Astrocyte (in vitro differentiated cells and primary cell): ENCODE measurements at regions not wholly inside any gene's neighbourhood (a gene's known extent, or its start where the extent isn't known, plus 50 kb on each side); places are given as distances from the start of the nearest gene placed in this dataset.

Experiments used
- DNase-seq: peaks from one replicate; pipeline ENCODE4 v3.0.0-alpha.2; 2010; ENCODE audit warnings: low read depth
- FAIRE-seq: peaks from 2 replicates; lab custom pipeline; 2011; peaks lifted over from hg19 to GRCh38; lab: Jason Lieb, UNC
- H2AFZ ChIP-seq: 2 replicates; pipeline ENCODE4 v1.6.0; 2012; ENCODE audit warnings: low read depth, low read length, inconsistent platforms
- H3K27ac ChIP-seq: 2 replicates; pipeline ENCODE4 v1.5.1; 2011; ENCODE audit warnings: low read depth, low read length, inconsistent platforms
- H3K27me3 ChIP-seq: 2 replicates; pipeline ENCODE4 v1.6.0; 2011; ENCODE audit warnings: low read length, inconsistent platforms; ENCODE audit not compliant: insufficient read depth
- H3K36me3 ChIP-seq: 2 replicates; pipeline ENCODE4 v1.5.1; 2011; ENCODE audit warnings: low read length, inconsistent platforms; ENCODE audit not compliant: insufficient read depth
- H3K4me1 ChIP-seq: 2 replicates; pipeline ENCODE4 v1.5.1; 2011; ENCODE audit warnings: low read length, inconsistent platforms; ENCODE audit not compliant: insufficient read depth
- H3K4me2 ChIP-seq: 2 replicates; pipeline ENCODE4 v1.6.0; 2012; ENCODE audit warnings: low read length, inconsistent platforms
- H3K4me3 ChIP-seq: 2 replicates; pipeline ENCODE4 v1.5.1; 2011; ENCODE audit warnings: low read depth, mild to moderate bottlenecking, low read length, inconsistent platforms; ENCODE audit not compliant: insufficient read depth
- H3K79me2 ChIP-seq: 2 replicates; pipeline ENCODE4 v1.6.0; 2012; ENCODE audit warnings: mild to moderate bottlenecking, low read length, inconsistent platforms; ENCODE audit not compliant: insufficient read depth
- H3K9ac ChIP-seq: 2 replicates; pipeline ENCODE4 v1.6.0; 2012; ENCODE audit warnings: mild to moderate bottlenecking, low read length, inconsistent platforms
- H3K9me3 ChIP-seq: 2 replicates; pipeline ENCODE4 v1.5.1; 2012; ENCODE audit warnings: low read depth, mild to moderate bottlenecking, low read length, inconsistent platforms; ENCODE audit not compliant: insufficient read depth
- H4K20me1 ChIP-seq: 2 replicates; pipeline ENCODE4 v1.6.0; 2012; ENCODE audit warnings: low read length, inconsistent platforms; ENCODE audit not compliant: insufficient read depth
- H3K27ac Mint-ChIP-seq: one replicate; pipeline ENCODE4 v1.8.0; 2021; ENCODE audit warnings: mild to moderate bottlenecking, mixed read lengths; ENCODE audit not compliant: unreplicated experiment
- H3K27me3 Mint-ChIP-seq: one replicate; pipeline ENCODE4 v1.8.0; 2021; ENCODE audit warnings: low read depth, mixed read lengths; ENCODE audit not compliant: unreplicated experiment
- H3K36me3 Mint-ChIP-seq: one replicate; pipeline ENCODE4 v1.8.0; 2021; ENCODE audit warnings: low read depth, mixed read lengths; ENCODE audit not compliant: unreplicated experiment
- H3K4me1 Mint-ChIP-seq: one replicate; pipeline ENCODE4 v1.8.0; 2021; ENCODE audit warnings: low read depth, mixed read lengths; ENCODE audit not compliant: unreplicated experiment
- H3K4me3 Mint-ChIP-seq: one replicate; pipeline ENCODE4 v1.8.0; 2021; ENCODE audit warnings: mild to moderate bottlenecking, moderate library complexity, mixed read lengths; ENCODE audit not compliant: unreplicated experiment
- H3K9me3 Mint-ChIP-seq: one replicate; pipeline ENCODE4 v1.8.0; 2021; ENCODE audit warnings: mild to moderate bottlenecking, mixed read lengths; ENCODE audit not compliant: unreplicated experiment
- CTCF ChIP-seq: IDR thresholded peaks from 2 replicates; pipeline ENCODE4 v1.5.1; 2011; ENCODE audit warnings: low read depth, mild to moderate bottlenecking, inconsistent platforms, low read length, moderate library complexity; ENCODE audit not compliant: insufficient read depth
- EZH2 ChIP-seq: IDR thresholded peaks from 2 replicates; pipeline ENCODE4 v1.6.1; 2012; ENCODE audit warnings: mild to moderate bottlenecking, low read length, inconsistent platforms; ENCODE audit not compliant: insufficient read depth

- H3K27ac ChIP-seq: no peak overlapping the region
- no peak overlapping the region for H3K9ac ChIP-seq
- Mint-ChIP-seq H3K9me3 (no peaks in the 10 kb centered on the region), H3K36me3 (no peaks in the 10 kb centered on the region), H3K27me3 (peaks cover 2% of the 10 kb centered on the region), H3K4me3 (no peak overlapping the region), H3K4me1 (no peaks in the 10 kb centered on the region), H3K27ac (no peak overlapping the region)
- H3K36me3 ChIP-seq: no peaks in the 10 kb centered on the region
- no peaks in the 10 kb centered on the region for H3K27me3 ChIP-seq
- no peaks in the 10 kb centered on the region for H3K4me1 ChIP-seq
- no peak overlapping the region for H3K4me3 ChIP-seq
- no peak overlapping the region for H3K4me2 ChIP-seq
- FAIRE-seq: no peak
- H2AFZ ChIP-seq: no peak overlapping the region
- H3K79me2 ChIP-seq: no peaks in the 10 kb centered on the region
- no peak for DNase-seq
- TF ChIP-seq CTCF: no peak
- no peak for TF ChIP-seq EZH2
- no peaks in the 10 kb centered on the region for H3K9me3 ChIP-seq
- H4K20me1 ChIP-seq: no peaks in the 10 kb centered on the region
Observed at GRCh38 chr2:14387332-14387731, 245.2 kb upstream of the LRATD1 start.

- Histone ChIP-seq H3K9me3 (no peaks in the 10 kb centered on the region), H3K27me3 (no peaks in the 10 kb centered on the region), H3K9ac (no peak overlapping the region), H3K36me3 (no peaks in the 10 kb centered on the region), H2AFZ (no peak overlapping the region), H3K4me2 (no peak overlapping the region), H3K27ac (no peak overlapping the region), H3K4me3 (no peak overlapping the region), H3K79me2 (no peaks in the 10 kb centered on the region), H4K20me1 (no peaks in the 10 kb centered on the region), H3K4me1 (no peaks in the 10 kb centered on the region)
- FAIRE-seq (no peak), DNase-seq (no peak)
- TF ChIP-seq CTCF (no peak), EZH2 (no peak)
- Mint-ChIP-seq H3K27ac (no peak overlapping the region), H3K9me3 (no peaks in the 10 kb centered on the region), H3K4me1 (no peaks in the 10 kb centered on the region), H3K4me3 (no peak overlapping the region), H3K36me3 (no peaks in the 10 kb centered on the region), H3K27me3 (peaks cover 2% of the 10 kb centered on the region)
Observed at GRCh38 chr2:14388724-14389123, 243.8 kb upstream of the LRATD1 start.

- Histone ChIP-seq H3K9ac (no peak overlapping the region), H3K4me2 (no peak overlapping the region), H2AFZ (no peak overlapping the region), H3K36me3 (no peaks in the 10 kb centered on the region), H3K27me3 (no peaks in the 10 kb centered on the region), H3K4me3 (no peak overlapping the region), H3K27ac (no peak overlapping the region), H3K4me1 (no peaks in the 10 kb centered on the region), H3K9me3 (no peaks in the 10 kb centered on the region), H4K20me1 (no peaks in the 10 kb centered on the region), H3K79me2 (no peaks in the 10 kb centered on the region)
- no peaks in the 10 kb centered on the region for H3K9me3 Mint-ChIP-seq
- TF ChIP-seq EZH2 (no peak), CTCF (no peak)
- no peak for FAIRE-seq
- H3K36me3 Mint-ChIP-seq: no peaks in the 10 kb centered on the region
- peaks cover 3% of the 10 kb centered on the region for H3K4me1 Mint-ChIP-seq
- no peak overlapping the region for H3K4me3 Mint-ChIP-seq
- no peaks in the 10 kb centered on the region for H3K27me3 Mint-ChIP-seq
- DNase-seq: no peak
- no peak overlapping the region for H3K27ac Mint-ChIP-seq
Observed at GRCh38 chr2:14396533-14397083, 235.9 kb upstream of the LRATD1 start.
